LNCAP (cell line): ENCODE measurements at regions not wholly inside any gene's neighbourhood (a gene's known extent, or its start where the extent isn't known, plus 50 kb on each side); places are given as distances from the start of the nearest gene placed in this dataset.

Source experiments
- TF ChIP-seq, protein P1 (sequence below): fragments of 450-650 bp; IDR thresholded peaks from 2 replicates; pipeline ENCODE4 v1.5.1; 2017; ENCODE audit warnings: mild to moderate bottlenecking

DNA sequence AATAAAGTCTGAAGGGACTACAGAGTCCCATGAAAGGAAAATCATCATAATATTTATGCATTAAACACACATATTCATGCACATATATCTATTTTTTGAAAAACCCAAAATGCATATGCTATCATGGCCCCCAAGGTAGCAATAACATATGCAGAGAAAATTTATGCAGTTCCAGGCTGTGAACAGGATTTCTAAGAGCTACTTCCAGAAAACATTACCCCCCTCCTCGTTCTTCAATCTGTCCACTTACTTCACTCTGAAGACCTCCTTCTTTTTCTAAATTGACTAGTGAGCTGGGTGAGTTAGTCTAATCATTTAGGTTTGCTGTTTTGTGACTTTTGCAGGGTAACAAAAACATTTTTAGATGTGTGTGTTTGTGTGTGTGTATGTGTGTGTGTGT, 376.4 kb upstream of the ZEB2 start:
- TF ChIP-seq, protein P1, sequence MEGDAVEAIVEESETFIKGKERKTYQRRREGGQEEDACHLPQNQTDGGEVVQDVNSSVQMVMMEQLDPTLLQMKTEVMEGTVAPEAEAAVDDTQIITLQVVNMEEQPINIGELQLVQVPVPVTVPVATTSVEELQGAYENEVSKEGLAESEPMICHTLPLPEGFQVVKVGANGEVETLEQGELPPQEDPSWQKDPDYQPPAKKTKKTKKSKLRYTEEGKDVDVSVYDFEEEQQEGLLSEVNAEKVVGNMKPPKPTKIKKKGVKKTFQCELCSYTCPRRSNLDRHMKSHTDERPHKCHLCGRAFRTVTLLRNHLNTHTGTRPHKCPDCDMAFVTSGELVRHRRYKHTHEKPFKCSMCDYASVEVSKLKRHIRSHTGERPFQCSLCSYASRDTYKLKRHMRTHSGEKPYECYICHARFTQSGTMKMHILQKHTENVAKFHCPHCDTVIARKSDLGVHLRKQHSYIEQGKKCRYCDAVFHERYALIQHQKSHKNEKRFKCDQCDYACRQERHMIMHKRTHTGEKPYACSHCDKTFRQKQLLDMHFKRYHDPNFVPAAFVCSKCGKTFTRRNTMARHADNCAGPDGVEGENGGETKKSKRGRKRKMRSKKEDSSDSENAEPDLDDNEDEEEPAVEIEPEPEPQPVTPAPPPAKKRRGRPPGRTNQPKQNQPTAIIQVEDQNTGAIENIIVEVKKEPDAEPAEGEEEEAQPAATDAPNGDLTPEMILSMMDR = no peak

GRCh38 chr2:144894612-144895599, 375.0 kb upstream of the ZEB2 start:
- TF ChIP-seq, protein P1 = no peak

GRCh38 chr2:144893464-144893863, 373.5 kb upstream of the ZEB2 start:
- TF ChIP-seq, protein P1 = no peak

DNA sequence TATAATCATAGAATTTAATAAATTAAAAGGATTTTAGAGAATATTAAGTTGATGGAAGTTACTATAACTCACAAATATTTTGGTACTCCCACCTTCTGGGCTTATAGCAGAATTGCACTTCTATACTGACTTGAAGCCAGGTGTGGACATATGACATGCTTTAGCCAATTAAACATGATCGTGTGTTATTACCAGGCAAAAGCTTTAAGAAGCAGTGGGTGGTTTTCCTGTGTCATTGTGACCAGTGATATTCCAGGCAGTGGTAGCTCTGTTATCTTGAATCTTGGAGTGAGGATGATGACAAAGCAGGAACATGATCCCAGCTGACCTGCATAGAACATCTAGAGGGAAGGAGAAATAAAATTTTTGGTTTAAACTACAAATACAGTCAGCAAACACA, 370.9 kb upstream of the ZEB2 start:
- TF ChIP-seq, protein P1 = peak; percentile 35; the same call in 1 of the 2 replicates

GRCh38 chr2:144889348-144889747, 369.4 kb upstream of the ZEB2 start:
- TF ChIP-seq, protein P1 = no peak

- TF ChIP-seq, protein P1 = no peak
These were observed 366.9 kb upstream of the ZEB2 start for GRCh38 chr2:144886862-144887261.

DNA sequence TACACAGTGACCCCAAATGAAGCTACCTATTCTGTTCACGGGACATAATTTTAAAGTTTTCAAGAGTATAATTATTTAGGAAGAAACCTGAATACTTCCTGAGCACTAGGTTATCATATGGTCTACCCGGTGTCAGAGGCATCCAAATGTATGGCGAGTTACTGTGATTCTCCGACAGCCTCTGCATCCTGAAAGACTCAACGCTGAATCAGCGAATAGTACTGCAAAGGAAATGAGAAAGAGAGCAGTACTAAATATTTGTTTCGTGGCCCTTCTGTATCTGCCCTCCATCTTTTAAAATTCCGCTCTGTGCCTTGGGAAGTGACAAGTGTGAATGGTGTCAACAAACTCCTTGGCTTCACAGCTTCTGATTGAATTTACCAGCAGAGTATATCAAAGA, 358.0 kb upstream of the ZEB2 start:
- TF ChIP-seq, protein P1 = no peak
